PFSK-1 (cell line): ENCODE measurements at regions not wholly inside any gene's neighbourhood (a gene's known extent, or its start where the extent isn't known, plus 50 kb on each side); places are given as distances from the start of the nearest gene placed in this dataset.

Experiments
- POLR2AphosphoS5 ChIP-seq: IDR thresholded peaks from 2 replicates; pipeline ENCODE4 v1.6.1; 2012; ENCODE audit warnings: low read depth, mild to moderate bottlenecking, control low read depth, low read length, moderate library complexity
- REST ChIP-seq, 2 experiments: IDR thresholded peaks; 2 replicates each; pipeline versions ENCODE4 v1.6.1 to v1.8.0; 2011 to 2012; ENCODE audit warnings: low read depth in 2 of 2, low read length in 2 of 2, control low read depth in 1 of 2, inconsistent platforms in 1 of 2, mild to moderate bottlenecking in 1 of 2, moderate library complexity in 1 of 2; ENCODE audit not compliant: insufficient read depth in 1 of 2
- SIN3A ChIP-seq: IDR thresholded peaks from 2 replicates; pipeline ENCODE4 v1.6.1; 2012; ENCODE audit warnings: mild to moderate bottlenecking, low read length, moderate library complexity, borderline replicate concordance; ENCODE audit not compliant: insufficient read depth

GRCh38 chr4:136651932-136652331, 880.4 kb downstream of the PCDH18 start:
- no peak for TF ChIP-seq POLR2AphosphoS5
- no peak for TF ChIP-seq SIN3A
- TF ChIP-seq REST (IDR thresholded peaks at IDR 0.05; ENCODE audit: insufficient read depth in 1 of 2, low read depth in 2 of 2, low read length in 2 of 2): no peak
